CD4-positive, alpha-beta T cell (primary cell): ENCODE measurements at regions not wholly inside any gene's neighbourhood (a gene's known extent, or its start where the extent isn't known, plus 50 kb on each side); places are given as distances from the start of the nearest gene placed in this dataset.
"Not testable (repeated sequence)": the region's sequence is repeated elsewhere in the genome, so short reads cannot be mapped to it uniquely, and the experiment has no call there.

Experiments used
- ATAC-seq: fragments of 200-7000 bp; cut with Tn5 transposase; one replicate; pipeline ENCODE4 v1.10.0; 2022; ENCODE audit warnings: mild to moderate bottlenecking; ENCODE audit not compliant: poor library complexity
- CTCF ChIA-PET: fragments of 350-600 bp; sonication (Branson Sonifier 250); formaldehyde crosslinking; loops from one replicate; lab custom pipeline; 2021; ENCODE audit warnings: antibody characterized with exemption, inconsistent platforms; lab: Charles Lee
- POLR2A ChIA-PET: fragments of 350-600 bp; sonication (Branson Sonifier 250); formaldehyde crosslinking; loops from one replicate; lab custom pipeline; 2021; ENCODE audit warnings: antibody characterized with exemption, inconsistent platforms; lab: Charles Lee
- DNase-seq, 14 experiments: peaks; one replicate each; pipeline ENCODE4 v3.0.0-alpha.2; 2013 to 2020; ENCODE audit warnings: mixed read lengths in 2 of 14
- H3K27ac ChIP-seq, 2 donors: one replicate each; pipeline versions ENCODE4 v1.5.1 to v1.7.0; 2013; ENCODE audit warnings: low read length in 2 of 2, low read depth in 1 of 2, mild to moderate bottlenecking in 1 of 2
- H3K27me3 ChIP-seq, 2 experiments: 1 replicate in 1 of 2; 2 replicates in 1 of 2; pipeline versions ENCODE4 v1.6.1 to v1.7.0; 2013; ENCODE audit warnings: low read length in 2 of 2, control low read depth in 1 of 2, mild to moderate bottlenecking in 1 of 2, moderate library complexity in 1 of 2; ENCODE audit not compliant: insufficient read depth in 2 of 2, control insufficient read depth in 1 of 2
- H3K36me3 ChIP-seq: one replicate; pipeline ENCODE4 v1.6.1; 2013; ENCODE audit warnings: low read length, control low read depth; ENCODE audit not compliant: insufficient read depth
- H3K4me1 ChIP-seq: one replicate; pipeline ENCODE4 v1.6.1; 2013; ENCODE audit warnings: low read length, control low read depth; ENCODE audit not compliant: insufficient read depth
- H3K4me3 ChIP-seq: one replicate; pipeline ENCODE4 v1.5.1; 2013; ENCODE audit warnings: mild to moderate bottlenecking, low read length, moderate library complexity
- H3K9me3 ChIP-seq, 2 experiments: 1 replicate in 1 of 2; 2 replicates in 1 of 2; pipeline versions ENCODE4 v1.6.1 to v1.7.0; 2013; ENCODE audit warnings: low read length in 2 of 2, mild to moderate bottlenecking in 2 of 2, control low read depth in 1 of 2, moderate library complexity in 1 of 2; ENCODE audit not compliant: control insufficient read depth in 1 of 2, insufficient read depth in 1 of 2
- H3K27ac Mint-ChIP-seq: one replicate; pipeline ENCODE4 v1.8.0; 2020; ENCODE audit warnings: mixed read lengths
- H3K27me3 Mint-ChIP-seq: one replicate; pipeline ENCODE4 v1.8.0; 2021; ENCODE audit warnings: mixed read lengths
- H3K36me3 Mint-ChIP-seq: one replicate; pipeline ENCODE4 v1.8.0; 2021; ENCODE audit warnings: low read depth, mixed read lengths
- H3K4me1 Mint-ChIP-seq: one replicate; pipeline ENCODE4 v1.8.0; 2021; ENCODE audit warnings: low read depth, mixed read lengths
- H3K4me3 Mint-ChIP-seq: one replicate; pipeline ENCODE4 v1.8.0; 2020; ENCODE audit warnings: mild to moderate bottlenecking, mixed read lengths
- H3K9me3 Mint-ChIP-seq: one replicate; pipeline ENCODE4 v1.8.0; 2020; ENCODE audit warnings: mixed read lengths
- intact Hi-C, 2 experiments: fragments of 100-400 bp; cut with DNase I in 1 of 2; cut with micrococcal nuclease in 1 of 2; formaldehyde crosslinking; loops; one replicate each; pipeline versions ENCODE4 v1.15.1 to v1.9.0; 2023 to 2025; cut with DNase I, micrococcal nuclease
- TF ChIP-seq, protein P1 (sequence below): fragments of 200-600 bp; IDR thresholded peaks from one replicate; pipeline ENCODE4 v1.8.0; 2022; ENCODE audit warnings: antibody characterized with exemption, mild to moderate bottlenecking

DNA sequence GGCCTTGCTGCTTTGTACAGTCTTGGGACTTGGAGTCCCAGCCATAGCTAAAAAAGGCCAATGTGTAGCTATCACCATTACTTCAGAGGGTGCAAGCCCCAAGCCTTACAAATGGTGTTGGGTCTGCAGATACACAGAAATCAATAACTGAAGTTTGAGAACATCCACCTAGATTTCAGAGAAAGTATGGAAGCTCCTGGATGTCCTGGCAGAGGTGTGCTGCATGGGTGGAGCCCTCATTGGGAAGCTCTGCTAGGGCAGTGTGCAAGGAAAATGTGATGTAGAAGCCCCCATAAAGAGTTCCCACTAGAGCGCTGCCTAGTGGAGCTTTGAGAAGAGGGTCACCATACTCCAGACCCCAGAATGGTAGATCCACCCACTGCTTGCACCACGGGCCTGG is 626.7 kb upstream of the COX7C start:
- Histone ChIP-seq H3K9me3 (peaks cover 4 to 16% of the 10 kb centered on the region in 2 experiments), H3K27me3 (no peaks in the 10 kb centered on the region), H3K27ac (no peak overlapping the region), H3K4me3 (no peak overlapping the region), H3K36me3 (no peaks in the 10 kb centered on the region), H3K4me1 (no peaks in the 10 kb centered on the region)
- no peak for ATAC-seq
- ChIA-PET CTCF (no interaction called here), POLR2A (no interaction called here)
- H3K4me3 Mint-ChIP-seq = no peak overlapping the region
- H3K4me1 Mint-ChIP-seq = no peaks in the 10 kb centered on the region
- intact Hi-C loops = no loop called here
- no peaks in the 10 kb centered on the region for H3K36me3 Mint-ChIP-seq
- peaks cover 10% of the 10 kb centered on the region for H3K9me3 Mint-ChIP-seq
- TF ChIP-seq, protein P1, sequence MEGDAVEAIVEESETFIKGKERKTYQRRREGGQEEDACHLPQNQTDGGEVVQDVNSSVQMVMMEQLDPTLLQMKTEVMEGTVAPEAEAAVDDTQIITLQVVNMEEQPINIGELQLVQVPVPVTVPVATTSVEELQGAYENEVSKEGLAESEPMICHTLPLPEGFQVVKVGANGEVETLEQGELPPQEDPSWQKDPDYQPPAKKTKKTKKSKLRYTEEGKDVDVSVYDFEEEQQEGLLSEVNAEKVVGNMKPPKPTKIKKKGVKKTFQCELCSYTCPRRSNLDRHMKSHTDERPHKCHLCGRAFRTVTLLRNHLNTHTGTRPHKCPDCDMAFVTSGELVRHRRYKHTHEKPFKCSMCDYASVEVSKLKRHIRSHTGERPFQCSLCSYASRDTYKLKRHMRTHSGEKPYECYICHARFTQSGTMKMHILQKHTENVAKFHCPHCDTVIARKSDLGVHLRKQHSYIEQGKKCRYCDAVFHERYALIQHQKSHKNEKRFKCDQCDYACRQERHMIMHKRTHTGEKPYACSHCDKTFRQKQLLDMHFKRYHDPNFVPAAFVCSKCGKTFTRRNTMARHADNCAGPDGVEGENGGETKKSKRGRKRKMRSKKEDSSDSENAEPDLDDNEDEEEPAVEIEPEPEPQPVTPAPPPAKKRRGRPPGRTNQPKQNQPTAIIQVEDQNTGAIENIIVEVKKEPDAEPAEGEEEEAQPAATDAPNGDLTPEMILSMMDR = no peak
- H3K27me3 Mint-ChIP-seq = no peaks in the 10 kb centered on the region
- H3K27ac Mint-ChIP-seq = no peak overlapping the region
- DNase-seq = no peak

DNA sequence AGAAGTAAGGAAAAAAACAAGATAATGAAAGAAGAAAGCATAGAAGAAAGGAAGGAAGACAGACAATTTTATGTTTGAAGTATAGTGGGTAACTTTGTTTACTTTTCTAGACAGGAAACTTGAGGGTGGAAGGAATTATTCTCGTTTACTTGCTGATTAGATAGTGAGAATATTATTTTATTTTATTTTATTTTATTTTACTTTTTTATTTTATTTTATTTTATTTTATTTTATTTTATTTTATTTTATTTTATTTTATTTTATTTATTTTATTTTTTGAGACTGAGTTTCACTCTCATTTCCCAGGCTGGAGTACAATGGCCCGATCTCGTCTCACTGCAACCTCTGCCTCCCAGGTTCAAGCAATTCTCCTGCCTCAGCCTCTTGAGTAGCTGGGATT is 623.1 kb upstream of the COX7C start:
- H3K9me3 Mint-ChIP-seq, H3K4me1 ChIP-seq, H3K4me3 ChIP-seq, H3K4me3 Mint-ChIP-seq, H3K27me3 ChIP-seq, H3K4me1 Mint-ChIP-seq, ATAC-seq, H3K36me3 Mint-ChIP-seq, H3K36me3 ChIP-seq, CTCF ChIA-PET, POLR2A ChIA-PET, H3K27ac ChIP-seq, H3K27ac Mint-ChIP-seq, H3K27me3 Mint-ChIP-seq, DNase-seq, intact Hi-C loops: not testable (repeated sequence)
- peaks cover 4 to 12% of the 10 kb centered on the region in 2 experiments for H3K9me3 ChIP-seq

DNA sequence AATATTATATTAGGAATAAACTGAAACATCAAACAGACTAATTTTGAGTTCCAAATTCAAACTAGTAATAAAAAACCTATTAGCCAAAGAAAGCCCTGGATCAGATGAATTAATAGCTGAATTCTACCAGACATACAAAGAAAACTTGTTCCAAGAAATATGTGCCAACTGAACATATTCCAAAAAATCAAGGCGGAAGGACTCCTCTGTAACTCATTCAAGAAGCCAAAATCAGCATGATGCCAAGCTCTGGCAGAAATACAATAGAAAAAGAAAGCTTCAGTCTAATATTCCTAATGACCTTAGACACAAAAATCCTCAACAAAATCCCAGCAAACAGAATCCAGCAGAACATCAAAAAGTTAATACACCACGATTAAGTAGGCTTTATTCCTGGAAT is 619.1 kb upstream of the COX7C start:
- Mint-ChIP-seq H3K4me3 (no peak overlapping the region), H3K36me3 (no peaks in the 10 kb centered on the region), H3K4me1 (no peaks in the 10 kb centered on the region), H3K27ac (no peak overlapping the region), H3K9me3 (peaks cover 8% of the 10 kb centered on the region), H3K27me3 (no peaks in the 10 kb centered on the region)
- DNase-seq (no peak), ATAC-seq (no peak)
- ChIA-PET POLR2A (interaction anchor here (0.6 kb wide), 1 partner anchor 559 kb away, joined by 4 read pairs; no protein-coding TSS in a partner anchor), CTCF (interaction anchor here (0.6 kb wide), 2 partner anchors 52 to 75 kb away, joined by 4 read pairs; no protein-coding TSS in a partner anchor)
- Histone ChIP-seq H3K27me3 (no peaks in the 10 kb centered on the region), H3K36me3 (no peaks in the 10 kb centered on the region), H3K4me1 (no peaks in the 10 kb centered on the region), H3K4me3 (no peak overlapping the region), H3K27ac (no peak overlapping the region), H3K9me3 (no peaks in the 10 kb centered on the region)
- intact Hi-C loops = no loop called here
- TF ChIP-seq, protein P1 = no peak

DNA sequence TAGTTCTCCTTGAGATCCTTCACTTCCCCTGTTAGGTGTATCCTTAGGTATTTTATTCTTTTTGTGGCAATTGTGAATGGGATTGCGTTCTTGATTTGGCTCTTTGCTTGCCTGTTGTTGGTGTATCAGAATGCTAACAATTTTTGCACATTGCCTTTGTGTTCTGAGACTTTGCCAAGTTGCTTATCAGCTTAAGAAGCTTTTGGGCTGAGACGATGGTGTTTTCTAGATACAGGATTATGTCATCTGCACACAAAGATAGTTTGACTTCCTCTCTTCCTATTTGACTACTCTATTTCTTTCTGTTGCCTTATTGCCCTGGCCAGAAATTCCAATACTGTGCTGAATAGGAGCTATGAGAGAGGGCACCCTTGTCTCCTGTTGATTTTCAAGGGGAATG is 609.4 kb upstream of the COX7C start:
- Mint-ChIP-seq H3K36me3 (no peaks in the 10 kb centered on the region), H3K4me1 (no peaks in the 10 kb centered on the region), H3K27ac (no peak overlapping the region), H3K9me3 (peaks cover 14% of the 10 kb centered on the region), H3K4me3 (no peak overlapping the region), H3K27me3 (no peaks in the 10 kb centered on the region)
- intact Hi-C loops = no loop called here
- H3K27me3 ChIP-seq = no peaks in the 10 kb centered on the region
- H3K36me3 ChIP-seq = no peaks in the 10 kb centered on the region
- no peak overlapping the region for H3K27ac ChIP-seq
- no peak for ATAC-seq
- POLR2A ChIA-PET = no interaction called here
- CTCF ChIA-PET = no interaction called here
- H3K4me3 ChIP-seq = no peak overlapping the region
- DNase-seq = no peak
- TF ChIP-seq, protein P1 = no peak
- no peaks in the 10 kb centered on the region for H3K4me1 ChIP-seq
- H3K9me3 ChIP-seq = no peaks in the 10 kb centered on the region
